Lower leg skin (tissue), 3 donors: ENCODE measurements at regions not wholly inside any gene's neighbourhood (a gene's known extent, or its start where the extent isn't known, plus 50 kb on each side); places are given as distances from the start of the nearest gene placed in this dataset.

Experiments used
- CTCF ChIP-seq, 3 donors: fragments of 450-650 bp; IDR thresholded peaks; one replicate each; pipeline ENCODE4 v1.5.1; 2016; ENCODE audit warnings: antibody characterized with exemption in 3 of 3, mild to moderate bottlenecking in 3 of 3, moderate library complexity in 2 of 3
- POLR2A ChIP-seq, 2 donors: fragments of 450-650 bp; IDR thresholded peaks; one replicate each; pipeline ENCODE4 v1.6.1; 2016 to 2017; ENCODE audit warnings: antibody characterized with exemption in 2 of 2, mild to moderate bottlenecking in 1 of 2, moderate library complexity in 1 of 2

GRCh38 chr10:2986391-2986801 is 81.0 kb upstream of the PFKP start:
- no peak for TF ChIP-seq POLR2A (IDR thresholded peaks at IDR 0.05)
- no peak for TF ChIP-seq CTCF (IDR thresholded peaks at IDR 0.05)
